ENCODE measurements at regions not wholly inside any gene's neighbourhood (a gene's known extent, or its start where the extent isn't known, plus 50 kb on each side); places are given as distances from the start of the nearest gene placed in this dataset.

- TF ChIP-seq CTCF (conservative IDR thresholded peaks at IDR 0.05 in 1 of 2, IDR thresholded peaks at IDR 0.05 in 1 of 2; ENCODE audit: extremely low read depth in 1 of 2, insufficient read depth in 1 of 2, low read depth in 1 of 2, low read length in 2 of 2) (no peak), EZH2 (IDR thresholded peaks at IDR 0.05; ENCODE audit: borderline replicate concordance, low read length) (no peak)
These were observed 321.6 kb downstream of the PLPP3 start for GRCh38 chr1:56257726-56258125.

All from mammary epithelial cell (primary cell).